ENCODE measurements at regions not wholly inside any gene's neighbourhood (a gene's known extent, or its start where the extent isn't known, plus 50 kb on each side); places are given as distances from the start of the nearest gene placed in this dataset.

DNA sequence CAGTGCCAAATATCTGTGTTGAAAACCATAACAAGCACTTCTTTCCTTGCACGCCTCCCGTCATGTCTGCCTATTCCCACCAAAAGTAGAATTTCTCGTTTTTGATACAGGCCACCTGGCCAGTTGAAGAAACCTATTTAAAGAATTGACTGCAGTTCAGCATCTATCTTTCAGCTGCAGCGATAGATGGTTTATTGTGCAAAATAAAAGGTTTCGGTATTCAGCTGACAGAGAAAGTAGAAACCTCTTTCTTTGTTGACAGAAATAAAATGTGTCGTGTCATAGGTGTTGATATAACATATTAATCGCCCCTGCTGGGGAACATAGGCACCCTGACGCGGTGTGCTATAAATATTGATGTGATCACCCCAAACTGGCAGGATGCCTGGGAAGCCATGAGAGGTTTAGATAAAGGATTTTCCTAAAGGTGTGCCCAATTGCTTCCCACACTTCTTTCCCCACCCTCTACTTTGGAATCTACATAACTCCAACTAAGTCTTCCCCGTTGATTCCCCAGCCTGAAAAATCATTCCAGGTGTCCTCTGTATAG is 570.4 kb downstream of the CCDC85A start:
- H3K9ac ChIP-seq (ENCODE audit: low read depth, low read length), result no peak overlapping the region
- H3K36me3 ChIP-seq (ENCODE audit: control insufficient read depth, insufficient read depth, low read length), result no peaks in the 10 kb centered on the region
- H3K4me3 ChIP-seq (ENCODE audit: low read depth, low read length), result no peak overlapping the region
- no peaks in the 10 kb centered on the region for H3K27me3 ChIP-seq (ENCODE audit: control insufficient read depth, insufficient read depth, low read length)
- no peaks in the 10 kb centered on the region for H3K9me3 ChIP-seq (ENCODE audit: control insufficient read depth, insufficient read depth, low read length)
- H3K4me1 ChIP-seq (ENCODE audit: control insufficient read depth, insufficient read depth, low read length), result no peaks in the 10 kb centered on the region

DNA sequence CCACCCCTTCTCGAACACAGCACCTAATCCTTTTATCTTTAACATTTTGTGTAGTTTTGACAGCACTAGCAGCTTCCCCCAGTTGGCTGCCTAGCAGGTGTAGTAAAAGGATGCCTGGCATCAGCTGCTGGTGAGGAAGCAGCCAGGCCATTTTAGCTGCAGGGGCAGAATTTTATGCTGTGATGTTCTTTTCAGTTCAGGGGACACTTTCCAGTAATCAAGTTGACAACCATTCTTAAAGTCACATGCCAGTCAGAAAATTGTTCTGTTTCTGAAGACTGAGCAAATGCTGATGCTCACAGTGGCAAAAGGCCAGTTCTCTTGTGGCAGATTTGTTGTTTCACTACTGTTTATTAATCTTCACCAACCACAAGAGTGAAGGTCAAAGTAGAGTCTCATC is 570.8 kb downstream of the CCDC85A start:
- no peaks in the 10 kb centered on the region for H3K4me1 ChIP-seq (ENCODE audit: control insufficient read depth, insufficient read depth, low read length)
- no peaks in the 10 kb centered on the region for H3K9me3 ChIP-seq (ENCODE audit: control insufficient read depth, insufficient read depth, low read length)
- no peak overlapping the region for H3K4me3 ChIP-seq (ENCODE audit: low read depth, low read length)
- no peaks in the 10 kb centered on the region for H3K27me3 ChIP-seq (ENCODE audit: control insufficient read depth, insufficient read depth, low read length)
- no peaks in the 10 kb centered on the region for H3K36me3 ChIP-seq (ENCODE audit: control insufficient read depth, insufficient read depth, low read length)
- no peak overlapping the region for H3K9ac ChIP-seq (ENCODE audit: low read depth, low read length)

DNA sequence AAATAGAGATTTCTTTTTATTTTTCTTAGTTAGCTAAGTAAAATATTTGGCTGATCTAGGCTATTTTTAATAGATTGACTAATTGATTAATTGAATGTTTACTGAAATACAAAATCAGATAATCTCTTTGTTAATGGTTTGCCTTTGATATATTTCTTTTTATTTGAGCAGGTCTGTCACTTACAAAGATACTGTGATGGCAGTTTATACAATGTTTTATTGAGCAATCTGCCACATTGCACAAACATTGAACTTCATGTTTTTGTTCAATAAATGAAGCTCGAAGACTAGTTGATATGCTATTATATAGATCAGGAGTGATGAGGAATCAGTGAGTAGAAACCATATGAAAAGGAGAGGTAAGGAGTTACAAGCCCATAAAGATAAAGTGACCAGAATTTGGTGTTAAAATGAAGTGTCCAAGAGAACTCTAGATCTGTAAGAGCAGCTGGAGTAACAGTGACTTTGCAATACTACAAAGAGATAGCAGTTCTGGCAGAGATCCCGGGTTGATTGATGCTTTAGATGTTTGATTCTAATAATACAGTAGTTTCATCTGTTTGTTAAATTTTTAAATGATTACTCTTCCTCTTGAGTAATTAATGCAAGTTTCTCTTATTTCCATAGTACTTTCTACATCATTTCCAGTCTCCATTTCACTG is 574.2 kb downstream of the CCDC85A start:
- Histone ChIP-seq H3K4me1 (ENCODE audit: control insufficient read depth, insufficient read depth, low read length) (no peaks in the 10 kb centered on the region), H3K9me3 (ENCODE audit: control insufficient read depth, insufficient read depth, low read length) (no peaks in the 10 kb centered on the region), H3K9ac (ENCODE audit: low read depth, low read length) (no peak overlapping the region), H3K36me3 (ENCODE audit: control insufficient read depth, insufficient read depth, low read length) (no peaks in the 10 kb centered on the region), H3K4me3 (ENCODE audit: low read depth, low read length) (no peak overlapping the region), H3K27me3 (ENCODE audit: control insufficient read depth, insufficient read depth, low read length) (no peaks in the 10 kb centered on the region)

DNA sequence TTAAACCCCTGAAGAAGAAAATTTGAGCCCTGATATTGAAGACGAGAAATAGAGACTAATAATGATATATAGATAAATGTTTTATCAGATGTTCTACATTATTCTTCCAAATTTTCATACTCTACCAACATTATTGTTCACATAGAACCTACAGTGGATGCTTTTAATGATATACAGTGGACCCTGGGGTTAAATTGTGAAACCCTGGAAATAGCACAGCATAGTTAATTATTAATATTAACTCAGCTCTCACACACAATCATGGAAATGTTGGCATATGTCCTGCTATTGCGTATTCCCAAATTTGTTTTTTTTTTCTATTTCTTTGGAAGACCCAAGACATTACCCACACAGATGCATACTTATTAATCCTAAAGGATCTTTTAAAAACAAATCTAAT is 579.9 kb downstream of the CCDC85A start:
- no peak overlapping the region for H3K4me3 ChIP-seq (ENCODE audit: low read depth, low read length)
- no peaks in the 10 kb centered on the region for H3K36me3 ChIP-seq (ENCODE audit: control insufficient read depth, insufficient read depth, low read length)
- no peaks in the 10 kb centered on the region for H3K27me3 ChIP-seq (ENCODE audit: control insufficient read depth, insufficient read depth, low read length)
- no peaks in the 10 kb centered on the region for H3K4me1 ChIP-seq (ENCODE audit: control insufficient read depth, insufficient read depth, low read length)
- no peaks in the 10 kb centered on the region for H3K9me3 ChIP-seq (ENCODE audit: control insufficient read depth, insufficient read depth, low read length)
- H3K9ac ChIP-seq (ENCODE audit: low read depth, low read length), result no peak overlapping the region

- Histone ChIP-seq H3K27me3 (ENCODE audit: control insufficient read depth, insufficient read depth, low read length) (no peaks in the 10 kb centered on the region), H3K4me1 (ENCODE audit: control insufficient read depth, insufficient read depth, low read length) (no peaks in the 10 kb centered on the region), H3K36me3 (ENCODE audit: control insufficient read depth, insufficient read depth, low read length) (no peaks in the 10 kb centered on the region), H3K9ac (ENCODE audit: low read depth, low read length) (no peak overlapping the region), H3K4me3 (ENCODE audit: low read depth, low read length) (no peak overlapping the region), H3K9me3 (ENCODE audit: control insufficient read depth, insufficient read depth, low read length) (no peaks in the 10 kb centered on the region)
Observed at GRCh38 chr2:56768973-56769372, 585.2 kb downstream of the CCDC85A start.

DNA sequence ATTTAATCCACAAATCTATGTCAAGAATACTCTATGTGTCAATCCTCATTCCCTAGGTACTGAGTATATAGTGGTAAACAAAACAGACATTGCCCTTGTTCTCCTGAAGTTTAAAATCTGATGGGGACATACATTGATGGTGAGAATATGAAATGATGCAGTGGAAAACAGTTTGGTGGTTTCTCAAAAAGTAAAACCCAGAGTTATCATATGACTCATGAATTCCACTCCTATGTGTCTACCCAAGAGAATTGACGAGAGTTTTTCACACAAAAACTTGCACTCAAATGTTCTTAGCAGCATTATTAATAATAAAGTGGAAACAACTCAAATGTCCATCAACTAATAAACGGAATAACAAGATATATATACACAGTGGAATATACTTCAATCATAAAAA is 586.7 kb downstream of the CCDC85A start:
- H3K9ac ChIP-seq (ENCODE audit: low read depth, low read length), result no peak overlapping the region
- H3K4me1 ChIP-seq (ENCODE audit: control insufficient read depth, insufficient read depth, low read length), result no peaks in the 10 kb centered on the region
- no peaks in the 10 kb centered on the region for H3K9me3 ChIP-seq (ENCODE audit: control insufficient read depth, insufficient read depth, low read length)
- no peak overlapping the region for H3K4me3 ChIP-seq (ENCODE audit: low read depth, low read length)
- no peaks in the 10 kb centered on the region for H3K36me3 ChIP-seq (ENCODE audit: control insufficient read depth, insufficient read depth, low read length)
- no peaks in the 10 kb centered on the region for H3K27me3 ChIP-seq (ENCODE audit: control insufficient read depth, insufficient read depth, low read length)

DNA sequence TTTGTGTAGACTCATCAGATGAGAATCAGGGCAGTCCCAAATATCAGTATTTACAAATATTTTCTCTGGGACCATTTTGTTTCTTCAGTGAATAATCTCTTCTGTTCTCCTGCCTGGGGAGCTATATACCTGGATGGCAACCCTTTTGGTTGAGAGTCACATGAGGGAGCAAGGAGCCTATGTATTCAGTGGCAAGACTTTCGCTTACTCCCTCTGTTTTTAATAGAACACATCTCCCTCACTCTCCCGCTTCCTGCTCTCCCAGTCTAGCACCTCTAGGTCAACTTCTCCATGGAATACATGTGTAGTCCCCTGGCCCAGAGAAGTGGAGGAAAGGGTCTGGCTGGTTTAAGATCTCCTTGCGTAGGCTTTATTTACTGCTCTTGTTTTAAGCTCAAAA is 600.3 kb downstream of the CCDC85A start:
- Histone ChIP-seq H3K27me3 (ENCODE audit: control insufficient read depth, insufficient read depth, low read length) (no peaks in the 10 kb centered on the region), H3K9me3 (ENCODE audit: control insufficient read depth, insufficient read depth, low read length) (no peaks in the 10 kb centered on the region), H3K36me3 (ENCODE audit: control insufficient read depth, insufficient read depth, low read length) (no peaks in the 10 kb centered on the region), H3K9ac (ENCODE audit: low read depth, low read length) (no peak overlapping the region), H3K4me3 (ENCODE audit: low read depth, low read length) (no peak overlapping the region), H3K4me1 (ENCODE audit: control insufficient read depth, insufficient read depth, low read length) (no peaks in the 10 kb centered on the region)

- H3K36me3 ChIP-seq (ENCODE audit: control insufficient read depth, insufficient read depth, low read length), result no peaks in the 10 kb centered on the region
Observed at GRCh38 chr2:56801214-56801613, 617.4 kb downstream of the CCDC85A start.

DNA sequence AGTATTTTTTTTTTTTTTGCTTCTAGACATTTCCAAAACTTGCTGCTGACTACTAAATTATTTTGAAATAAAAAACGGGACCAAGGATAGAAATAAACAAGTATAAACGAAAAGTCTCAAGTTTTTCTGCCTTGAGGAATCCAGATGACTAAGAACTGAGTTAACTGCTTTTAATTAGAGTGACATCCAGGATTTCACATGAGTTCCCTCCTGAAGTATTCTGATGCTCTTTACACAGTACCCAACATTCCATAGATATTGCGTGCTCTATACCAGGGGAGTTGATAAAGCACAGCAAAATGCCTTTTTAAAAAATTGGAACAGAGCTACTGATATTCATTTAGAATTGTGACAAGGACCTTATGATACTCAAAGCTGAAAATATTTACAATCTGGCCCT is 618.0 kb downstream of the CCDC85A start:
- Histone ChIP-seq H3K9me3 (ENCODE audit: control insufficient read depth, insufficient read depth, low read length) (no peaks in the 10 kb centered on the region), H3K36me3 (ENCODE audit: control insufficient read depth, insufficient read depth, low read length) (no peaks in the 10 kb centered on the region), H3K4me1 (ENCODE audit: control insufficient read depth, insufficient read depth, low read length) (no peaks in the 10 kb centered on the region), H3K4me3 (ENCODE audit: low read depth, low read length) (no peak overlapping the region), H3K27me3 (ENCODE audit: control insufficient read depth, insufficient read depth, low read length) (no peaks in the 10 kb centered on the region), H3K9ac (ENCODE audit: low read depth, low read length) (no peak overlapping the region)

More at GRCh38 chr2:56801214-56801613, 617.4 kb downstream of the CCDC85A start:
- H3K4me3 ChIP-seq (ENCODE audit: low read depth, low read length), result no peak overlapping the region
- no peak overlapping the region for H3K9ac ChIP-seq (ENCODE audit: low read depth, low read length)
- H3K4me1 ChIP-seq (ENCODE audit: control insufficient read depth, insufficient read depth, low read length), result no peaks in the 10 kb centered on the region
- no peaks in the 10 kb centered on the region for H3K9me3 ChIP-seq (ENCODE audit: control insufficient read depth, insufficient read depth, low read length)
- no peaks in the 10 kb centered on the region for H3K27me3 ChIP-seq (ENCODE audit: control insufficient read depth, insufficient read depth, low read length)

DNA sequence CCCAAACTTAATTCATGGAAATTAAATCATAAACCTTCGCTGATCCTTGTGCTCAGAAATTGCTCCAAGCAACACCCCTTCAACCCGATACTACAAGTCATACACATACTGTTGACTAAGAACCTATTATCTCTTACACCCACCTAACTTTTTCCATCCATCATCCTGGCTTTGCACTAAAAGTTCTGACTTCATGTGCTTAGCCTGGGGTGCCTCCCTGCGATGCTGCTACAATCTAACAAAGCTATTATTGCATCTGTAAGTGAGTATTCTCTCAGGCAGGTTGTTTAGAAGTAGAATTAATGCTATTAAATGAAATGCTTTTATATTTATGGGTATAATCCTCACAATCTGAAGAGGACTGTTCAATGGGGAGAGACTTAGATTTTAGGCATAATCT is 619.8 kb downstream of the CCDC85A start:
- H3K4me1 ChIP-seq (ENCODE audit: control insufficient read depth, insufficient read depth, low read length), result no peaks in the 10 kb centered on the region
- no peaks in the 10 kb centered on the region for H3K9me3 ChIP-seq (ENCODE audit: control insufficient read depth, insufficient read depth, low read length)
- H3K27me3 ChIP-seq (ENCODE audit: control insufficient read depth, insufficient read depth, low read length), result no peaks in the 10 kb centered on the region
- no peak overlapping the region for H3K9ac ChIP-seq (ENCODE audit: low read depth, low read length)
- no peak overlapping the region for H3K4me3 ChIP-seq (ENCODE audit: low read depth, low read length)
- H3K36me3 ChIP-seq (ENCODE audit: control insufficient read depth, insufficient read depth, low read length), result no peaks in the 10 kb centered on the region

DNA sequence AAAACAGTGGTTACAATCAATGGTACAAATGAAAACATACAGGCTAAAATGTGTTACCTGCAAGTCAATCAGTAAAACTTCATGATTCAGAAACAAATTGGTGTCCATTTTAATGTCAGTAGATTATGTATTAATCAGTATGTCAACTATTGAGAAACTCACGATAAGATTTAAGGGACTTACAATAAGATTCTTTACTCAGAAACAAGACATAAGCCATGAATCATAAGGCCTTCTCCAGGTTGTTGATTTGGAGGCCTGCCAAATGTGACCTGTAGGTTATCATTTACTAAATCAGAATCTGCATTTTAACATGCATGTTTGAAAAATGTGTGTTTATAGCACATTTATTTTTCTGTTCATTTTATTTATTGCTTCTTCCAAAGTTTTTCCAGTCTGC is 623.1 kb downstream of the CCDC85A start:
- Histone ChIP-seq H3K4me1 (ENCODE audit: control insufficient read depth, insufficient read depth, low read length) (no peaks in the 10 kb centered on the region), H3K4me3 (ENCODE audit: low read depth, low read length) (no peak overlapping the region), H3K27me3 (ENCODE audit: control insufficient read depth, insufficient read depth, low read length) (no peaks in the 10 kb centered on the region), H3K9me3 (ENCODE audit: control insufficient read depth, insufficient read depth, low read length) (no peaks in the 10 kb centered on the region), H3K9ac (ENCODE audit: low read depth, low read length) (no peak overlapping the region), H3K36me3 (ENCODE audit: control insufficient read depth, insufficient read depth, low read length) (no peaks in the 10 kb centered on the region)

- H3K9me3 ChIP-seq (ENCODE audit: control insufficient read depth, insufficient read depth, low read length), result no peaks in the 10 kb centered on the region
- no peaks in the 10 kb centered on the region for H3K4me1 ChIP-seq (ENCODE audit: control insufficient read depth, insufficient read depth, low read length)
- no peaks in the 10 kb centered on the region for H3K36me3 ChIP-seq (ENCODE audit: control insufficient read depth, insufficient read depth, low read length)
- H3K9ac ChIP-seq (ENCODE audit: low read depth, low read length), result no peak overlapping the region
- no peaks in the 10 kb centered on the region for H3K27me3 ChIP-seq (ENCODE audit: control insufficient read depth, insufficient read depth, low read length)
- no peak overlapping the region for H3K4me3 ChIP-seq (ENCODE audit: low read depth, low read length)
Observed at GRCh38 chr2:56807861-56808260, 624.1 kb downstream of the CCDC85A start.
